GM12892 (cell line): ENCODE measurements at regions not wholly inside any gene's neighbourhood (a gene's known extent, or its start where the extent isn't known, plus 50 kb on each side); places are given as distances from the start of the nearest gene placed in this dataset.

Experiments used
- DNase-seq: peaks from one replicate; pipeline ENCODE4 v3.0.0; 2011; ENCODE audit not compliant: insufficient read length
- FAIRE-seq: peaks from 2 replicates; lab custom pipeline; 2011; peaks lifted over from hg19 to GRCh38; lab: Jason Lieb, UNC
- POLR2A ChIP-seq: IDR thresholded peaks from 2 replicates; pipeline ENCODE4 v1.6.1; 2011; ENCODE audit warnings: low read depth, low read length, control low read depth
- POLR2AphosphoS5 ChIP-seq: IDR thresholded peaks from 2 replicates; pipeline ENCODE4 v1.6.1; 2011; ENCODE audit warnings: low read depth, low read length, control low read depth
- TAF1 ChIP-seq: IDR thresholded peaks from 2 replicates; pipeline ENCODE4 v1.6.1; 2011; ENCODE audit warnings: low read depth, mild to moderate bottlenecking, control low read depth, low read length, borderline replicate concordance

GRCh38 chr12:41850046-41850445 lies 294.6 kb downstream of the GXYLT1 start:
- TF ChIP-seq POLR2AphosphoS5 (no peak), POLR2A (no peak), TAF1 (no peak)
- FAIRE-seq (no peak), DNase-seq (no peak)

DNA sequence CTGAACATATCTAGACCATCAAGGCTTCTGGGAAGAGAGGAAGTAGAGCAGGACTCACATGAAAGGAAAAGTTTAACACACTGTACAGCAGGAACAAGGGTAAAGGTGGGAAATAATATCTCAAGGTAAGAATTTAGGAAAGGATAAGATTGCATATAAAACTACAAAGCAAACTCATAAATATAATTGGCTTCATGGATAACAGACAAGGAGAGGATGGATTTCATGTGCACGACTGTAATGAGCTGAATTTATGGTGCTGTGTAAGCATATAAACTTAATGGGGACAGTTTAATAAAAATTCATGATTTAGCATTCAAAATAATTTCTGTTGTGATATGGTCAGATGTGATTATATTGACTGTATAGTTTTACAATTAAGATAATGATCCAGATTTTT lies 298.0 kb downstream of the GXYLT1 start:
- FAIRE-seq: no peak
- TF ChIP-seq POLR2A: no peak
- TF ChIP-seq TAF1: no peak
- TF ChIP-seq POLR2AphosphoS5: no peak

DNA sequence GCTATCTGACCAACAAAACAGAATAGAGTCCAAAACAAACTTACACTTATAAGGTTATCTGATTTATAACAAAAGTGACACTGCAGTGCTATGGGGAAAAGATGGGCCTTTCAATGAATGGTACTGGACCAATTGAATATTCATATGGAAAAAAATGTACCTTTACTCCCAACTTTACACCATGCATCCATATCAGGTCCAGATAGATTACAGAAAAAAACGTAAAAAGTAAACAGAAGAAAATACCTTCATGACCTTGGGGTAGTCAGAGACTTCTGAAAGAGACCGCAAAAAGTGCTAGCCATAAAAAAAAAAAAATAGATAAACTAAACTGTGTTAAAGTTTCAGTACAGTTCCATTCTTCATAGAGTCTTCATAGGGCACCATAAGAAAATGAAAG lies 308.3 kb downstream of the GXYLT1 start:
- no peak for FAIRE-seq
- TF ChIP-seq POLR2AphosphoS5: no peak
- TF ChIP-seq POLR2A: no peak
- no peak for TF ChIP-seq TAF1
- no peak for DNase-seq

More for the DNA sequence above, 298.0 kb downstream of the GXYLT1 start:
- no peak for DNase-seq

DNA sequence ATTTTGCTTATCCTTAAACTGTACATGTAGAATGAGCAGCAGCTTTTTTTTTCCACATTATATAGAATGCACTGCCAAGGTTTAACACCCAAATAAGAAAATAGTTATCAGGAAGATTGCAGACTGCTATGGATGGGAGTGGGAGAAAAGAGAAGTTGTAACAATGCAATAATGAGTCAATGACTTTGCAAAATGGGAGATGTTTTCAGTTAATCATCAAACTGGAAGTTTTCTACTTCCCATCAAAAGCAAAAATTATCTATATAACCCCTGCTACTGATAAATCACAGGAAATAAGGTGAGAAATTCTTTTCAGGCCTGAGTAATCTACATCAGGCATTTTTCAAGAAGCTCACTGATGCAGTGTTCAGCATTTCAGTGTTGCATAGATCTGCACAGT lies 309.1 kb downstream of the GXYLT1 start:
- no peak for DNase-seq
- TF ChIP-seq TAF1 (no peak), POLR2AphosphoS5 (no peak), POLR2A (no peak)
- FAIRE-seq: no peak

- TF ChIP-seq TAF1 (no peak), POLR2AphosphoS5 (no peak), POLR2A (no peak)
- FAIRE-seq (no peak), DNase-seq (no peak)
Measured at GRCh38 chr12:41819948-41820347, 324.7 kb downstream of the GXYLT1 start.

DNA sequence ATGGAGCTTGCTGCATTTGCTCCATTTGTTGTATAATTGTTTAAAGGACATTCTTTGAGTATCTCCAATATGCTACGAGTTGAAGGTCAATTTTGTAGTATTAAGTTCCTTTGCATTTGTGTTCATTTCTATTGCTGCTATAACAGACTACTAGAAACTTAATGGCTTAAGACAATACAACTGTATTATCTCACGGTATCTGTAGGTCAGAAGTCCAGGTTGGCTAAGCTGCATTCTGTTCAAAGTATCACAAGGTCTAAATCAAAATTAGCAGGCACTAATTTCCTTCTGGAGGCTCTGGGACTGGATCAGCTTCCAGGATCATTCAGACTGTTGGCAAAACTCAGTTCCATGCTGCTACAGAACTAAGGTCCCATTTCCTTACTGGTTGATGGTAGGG lies 340.6 kb downstream of the GXYLT1 start:
- FAIRE-seq (no peak), DNase-seq (no peak)
- TF ChIP-seq POLR2AphosphoS5 (no peak), POLR2A (no peak), TAF1 (no peak)

- TF ChIP-seq POLR2AphosphoS5 (no peak), POLR2A (no peak), TAF1 (no peak)
- no peak for DNase-seq
- FAIRE-seq: no peak
Measured at GRCh38 chr12:41802803-41803202, 341.9 kb downstream of the GXYLT1 start.

DNA sequence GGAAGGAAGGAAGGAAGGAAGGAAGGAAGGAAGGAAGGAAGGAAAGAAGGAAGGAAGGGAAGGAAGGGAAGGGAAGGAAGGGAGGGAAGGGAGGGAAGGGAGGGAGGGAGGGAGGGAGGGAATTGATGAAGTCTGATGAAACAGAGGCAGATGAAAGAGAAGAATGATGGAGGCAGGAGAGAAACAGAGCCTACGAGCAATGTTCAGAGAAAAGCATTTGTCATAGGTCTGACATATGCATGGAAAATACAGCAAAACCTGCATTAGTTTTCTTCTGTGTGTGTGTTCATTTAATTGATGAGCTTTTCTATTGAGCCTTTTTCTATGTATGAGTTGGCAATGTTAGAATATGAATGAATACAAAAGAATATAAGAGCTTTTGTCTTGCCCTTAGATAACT lies 343.4 kb downstream of the GXYLT1 start:
- TF ChIP-seq POLR2AphosphoS5 (no peak), TAF1 (no peak), POLR2A (no peak)
- DNase-seq (no peak), FAIRE-seq (no peak)

GRCh38 chr12:41799671-41800070 lies 345.0 kb downstream of the GXYLT1 start:
- no peak for FAIRE-seq
- TF ChIP-seq POLR2A (no peak), POLR2AphosphoS5 (no peak), TAF1 (no peak)
- no peak for DNase-seq

DNA sequence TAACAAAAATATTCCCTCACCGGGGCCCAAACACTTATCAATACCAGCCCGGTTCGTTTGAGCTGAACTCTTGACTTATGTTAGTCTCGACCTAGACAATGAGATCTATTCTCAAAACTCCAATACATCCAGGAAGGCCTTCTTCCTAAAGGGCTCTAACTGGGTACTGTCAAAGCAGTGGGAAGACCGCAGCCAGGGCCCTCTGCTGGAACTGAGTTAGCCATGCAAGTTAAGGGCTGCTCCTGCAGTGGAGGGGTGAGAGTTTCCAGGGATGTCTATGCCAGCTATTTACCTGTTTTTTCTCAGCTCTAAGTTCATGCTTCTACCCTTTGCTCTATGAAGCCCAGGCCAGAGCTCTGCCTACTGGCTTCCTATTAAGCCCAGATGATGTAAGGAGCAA lies 348.8 kb downstream of the GXYLT1 start:
- FAIRE-seq (no peak), DNase-seq (no peak)
- TF ChIP-seq POLR2AphosphoS5: no peak

DNA sequence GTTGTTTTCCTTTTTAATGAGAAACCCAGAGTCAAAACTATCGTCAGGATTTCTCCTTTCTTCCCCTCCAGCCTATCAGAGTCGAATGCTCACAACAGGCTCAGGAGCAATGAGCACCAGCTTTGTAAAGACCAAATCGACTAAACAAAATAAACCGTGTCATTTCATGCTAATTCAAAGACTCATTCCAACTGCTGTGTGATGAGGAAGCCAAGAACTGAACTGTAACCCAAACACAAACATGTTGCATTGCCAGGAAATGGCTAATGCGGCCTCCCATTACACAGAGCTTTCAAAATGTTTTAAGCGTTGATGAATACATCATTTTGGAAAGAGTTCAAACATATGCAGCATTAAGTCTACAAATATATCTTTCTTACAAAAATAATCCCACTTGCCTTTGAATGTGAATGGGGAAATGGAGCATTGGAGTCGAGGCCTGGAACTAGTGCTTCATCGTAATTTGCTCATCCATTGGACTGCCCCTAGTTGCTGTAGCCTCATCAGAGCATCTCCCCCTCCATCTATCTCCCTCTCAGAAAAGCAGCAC lies 349.5 kb downstream of the GXYLT1 start:
- FAIRE-seq: no peak
- no peak for TF ChIP-seq TAF1
- TF ChIP-seq POLR2AphosphoS5: no peak
- TF ChIP-seq POLR2A: no peak
- DNase-seq: no peak

GRCh38 chr12:41794336-41794735 lies 350.3 kb downstream of the GXYLT1 start:
- FAIRE-seq (no peak), DNase-seq (no peak)
- no peak for TF ChIP-seq POLR2AphosphoS5
- TF ChIP-seq POLR2A: no peak
- no peak for TF ChIP-seq TAF1

DNA sequence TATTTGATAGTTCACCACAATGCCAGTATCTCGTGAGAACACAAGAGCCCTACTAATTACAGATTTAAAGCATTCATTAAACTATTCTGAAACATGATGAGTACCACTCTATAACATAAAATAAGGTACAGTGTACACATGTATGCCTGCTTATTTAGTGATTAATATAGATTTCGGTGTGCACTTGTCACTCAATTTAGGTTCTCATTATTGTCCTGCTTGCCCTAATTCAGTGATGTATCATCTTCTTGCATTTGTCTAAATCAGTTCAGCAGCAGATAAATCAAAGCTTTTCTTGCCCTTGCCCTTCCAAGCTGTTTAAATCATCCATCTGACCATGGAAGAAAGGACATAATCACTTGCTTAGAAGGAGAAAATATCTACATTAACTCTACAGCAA lies 359.7 kb downstream of the GXYLT1 start:
- TF ChIP-seq TAF1: no peak
- TF ChIP-seq POLR2AphosphoS5: no peak
- FAIRE-seq: no peak
- DNase-seq: no peak

DNA sequence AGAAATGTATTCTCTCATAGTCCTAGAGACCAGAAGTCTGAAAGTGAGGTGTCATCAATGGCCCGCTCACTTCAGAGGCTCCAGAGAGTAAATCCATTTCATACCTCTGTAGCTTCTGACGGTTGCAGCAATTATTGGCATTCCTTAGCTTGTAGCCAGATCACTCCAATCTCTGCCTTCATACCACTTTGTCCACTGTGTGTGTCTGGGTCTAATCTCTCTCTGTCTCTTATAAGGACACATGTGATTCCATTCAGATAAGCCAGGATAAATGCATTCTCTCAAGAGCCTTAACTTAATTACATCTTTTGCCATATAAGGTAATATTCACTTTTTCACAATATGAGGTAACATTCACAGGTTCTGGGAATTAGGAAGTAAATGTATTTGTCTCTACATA lies 365.7 kb downstream of the GXYLT1 start:
- FAIRE-seq: no peak
- no peak for TF ChIP-seq TAF1
- TF ChIP-seq POLR2A: no peak
- TF ChIP-seq POLR2AphosphoS5: no peak
- no peak for DNase-seq
